ENCODE measurements at regions not wholly inside any gene's neighbourhood (a gene's known extent, or its start where the extent isn't known, plus 50 kb on each side); places are given as distances from the start of the nearest gene placed in this dataset.

- TF ChIP-seq, protein P1, sequence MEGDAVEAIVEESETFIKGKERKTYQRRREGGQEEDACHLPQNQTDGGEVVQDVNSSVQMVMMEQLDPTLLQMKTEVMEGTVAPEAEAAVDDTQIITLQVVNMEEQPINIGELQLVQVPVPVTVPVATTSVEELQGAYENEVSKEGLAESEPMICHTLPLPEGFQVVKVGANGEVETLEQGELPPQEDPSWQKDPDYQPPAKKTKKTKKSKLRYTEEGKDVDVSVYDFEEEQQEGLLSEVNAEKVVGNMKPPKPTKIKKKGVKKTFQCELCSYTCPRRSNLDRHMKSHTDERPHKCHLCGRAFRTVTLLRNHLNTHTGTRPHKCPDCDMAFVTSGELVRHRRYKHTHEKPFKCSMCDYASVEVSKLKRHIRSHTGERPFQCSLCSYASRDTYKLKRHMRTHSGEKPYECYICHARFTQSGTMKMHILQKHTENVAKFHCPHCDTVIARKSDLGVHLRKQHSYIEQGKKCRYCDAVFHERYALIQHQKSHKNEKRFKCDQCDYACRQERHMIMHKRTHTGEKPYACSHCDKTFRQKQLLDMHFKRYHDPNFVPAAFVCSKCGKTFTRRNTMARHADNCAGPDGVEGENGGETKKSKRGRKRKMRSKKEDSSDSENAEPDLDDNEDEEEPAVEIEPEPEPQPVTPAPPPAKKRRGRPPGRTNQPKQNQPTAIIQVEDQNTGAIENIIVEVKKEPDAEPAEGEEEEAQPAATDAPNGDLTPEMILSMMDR (IDR thresholded peaks at IDR 0.05), result no peak
- TF ChIP-seq POLR2A (IDR thresholded peaks at IDR 0.05), result no peak
Observed at GRCh38 chr3:1037631-1038030, 55.2 kb upstream of the CNTN6 start.

Measured in right lobe of liver (tissue), 4 donors.